Mesodermal cell (in vitro differentiated cells): ENCODE measurements at regions not wholly inside any gene's neighbourhood (a gene's known extent, or its start where the extent isn't known, plus 50 kb on each side); places are given as distances from the start of the nearest gene placed in this dataset.

ENCODE experiments used
- H3K27ac ChIP-seq: 2 replicates; pipeline ENCODE4 v1.7.0; 2013; ENCODE audit warnings: mild to moderate bottlenecking, low read depth, low read length, moderate library complexity; ENCODE audit not compliant: severe bottlenecking
- H3K36me3 ChIP-seq: 2 replicates; pipeline ENCODE4 v1.7.1; 2013; ENCODE audit warnings: mild to moderate bottlenecking, low read length, moderate library complexity; ENCODE audit not compliant: control insufficient read depth, insufficient read depth
- H3K4me1 ChIP-seq: one replicate; pipeline ENCODE4 v1.7.1; 2013; ENCODE audit warnings: mild to moderate bottlenecking, low read length; ENCODE audit not compliant: insufficient read depth, control insufficient read depth, poor library complexity, severe bottlenecking
- H3K4me3 ChIP-seq: 2 replicates; pipeline ENCODE4 v1.7.0; 2013; ENCODE audit warnings: low read length, control low read depth, mild to moderate bottlenecking; ENCODE audit not compliant: insufficient read depth, poor library complexity, severe bottlenecking; ENCODE audit errors: extremely low read depth
- H3K9me3 ChIP-seq: 2 replicates; pipeline ENCODE4 v1.7.1; 2013; ENCODE audit warnings: mild to moderate bottlenecking, low read length, moderate library complexity; ENCODE audit not compliant: control insufficient read depth
- WGBS, 2 experiments: methylation state at CpG; one replicate each; pipeline ENCODE4 v1.1.5; 2013; ENCODE audit warnings: missing lambda C conversion rate in 2 of 2; ENCODE audit not compliant: insufficient coverage in 2 of 2; 5-methylcytosine and 5-hydroxymethylcytosine counted together

DNA sequence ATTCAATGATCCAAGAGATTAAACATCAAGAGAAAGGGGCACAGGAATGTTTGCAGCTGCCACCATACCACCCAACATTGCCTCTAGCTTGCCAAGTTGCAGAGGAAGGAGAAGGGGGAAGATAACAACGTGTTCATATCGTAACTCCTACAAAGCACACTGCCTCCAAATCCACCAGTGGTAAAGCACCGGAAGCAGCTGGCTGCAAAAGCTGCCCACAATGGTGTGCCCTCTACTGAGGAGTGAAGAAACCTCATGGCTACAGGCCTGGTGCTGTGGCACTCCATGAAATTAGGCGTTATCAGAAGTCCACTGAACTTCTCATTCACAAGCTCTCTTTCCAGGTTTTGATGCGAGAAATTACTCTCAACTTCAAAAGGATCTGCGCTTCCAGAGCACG, 263.9 kb upstream of the STT3B start:
- 91 to 98% methylated on average over 5 of the region's 7 CpGs for WGBS, 2 experiments
- no peak overlapping the region for H3K4me3 ChIP-seq
- H3K36me3 ChIP-seq: no peaks in the 10 kb centered on the region

DNA sequence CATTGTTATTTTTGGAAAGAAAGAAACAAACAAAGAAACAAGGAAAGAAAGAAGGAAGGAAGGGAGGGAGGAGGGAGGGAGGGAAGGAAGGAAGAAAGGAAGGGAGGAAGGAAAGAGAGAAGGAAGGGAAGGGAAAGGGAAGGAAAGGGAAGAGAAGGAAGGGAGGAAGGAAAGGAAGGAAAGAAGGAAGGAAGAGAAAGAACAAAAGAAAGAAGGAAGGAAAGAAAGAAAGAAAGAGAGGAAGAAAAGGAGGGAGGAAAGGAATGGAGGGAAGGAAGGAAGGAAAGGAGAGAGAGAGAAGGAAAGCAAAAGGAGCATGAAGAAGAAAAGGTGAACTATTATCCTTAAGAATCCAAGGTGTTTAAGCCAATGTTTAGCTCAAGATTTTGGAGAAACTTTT, 262.7 kb upstream of the STT3B start:
- Histone ChIP-seq H3K27ac (no peak overlapping the region), H3K9me3 (no peaks in the 10 kb centered on the region), H3K4me3 (no peak overlapping the region), H3K36me3 (no peaks in the 10 kb centered on the region), H3K4me1 (no peaks in the 10 kb centered on the region)

More for the DNA sequence above, 263.9 kb upstream of the STT3B start:
- Histone ChIP-seq H3K27ac (no peak overlapping the region), H3K9me3 (no peaks in the 10 kb centered on the region), H3K4me1 (no peaks in the 10 kb centered on the region)

GRCh38 chr3:31274326-31275024, 258.2 kb upstream of the STT3B start:
- 84 to 95% methylated on average over 3 of the region's 3 CpGs for WGBS, 2 experiments
- H3K4me3 ChIP-seq: no peak overlapping the region
- peaks cover 3% of the 10 kb centered on the region for H3K4me1 ChIP-seq
- no peak overlapping the region for H3K27ac ChIP-seq
- H3K36me3 ChIP-seq: no peaks in the 10 kb centered on the region
- H3K9me3 ChIP-seq: no peaks in the 10 kb centered on the region

DNA sequence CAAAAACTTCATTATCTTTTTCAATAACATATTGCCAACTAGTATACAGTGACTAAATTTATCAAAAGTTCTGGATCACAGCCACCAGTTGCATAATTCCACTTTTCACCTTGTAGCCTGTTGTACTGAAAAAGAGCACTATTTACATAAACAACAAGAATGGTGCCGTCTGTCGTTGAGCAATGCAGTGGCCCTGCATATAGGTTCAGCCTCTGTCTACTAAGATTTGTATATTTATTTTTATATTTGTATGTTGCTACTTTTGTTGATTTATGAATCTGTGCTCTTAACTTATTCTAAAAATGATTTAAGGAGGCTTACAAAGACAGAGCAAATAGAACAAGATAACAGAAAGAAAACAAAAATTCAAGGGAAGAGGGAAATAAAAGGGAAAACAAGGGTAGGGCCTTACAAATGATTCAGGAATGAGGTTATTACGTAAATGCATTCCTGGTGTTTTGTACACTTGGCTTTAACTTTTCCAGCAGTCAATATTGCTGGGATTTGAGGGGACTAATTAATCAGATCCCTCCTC, 257.6 kb upstream of the STT3B start:
- H3K27ac ChIP-seq: no peak overlapping the region
- WGBS, 2 experiments: 83 to 100% methylated on average over 1 of the region's 3 CpGs
- H3K36me3 ChIP-seq: no peaks in the 10 kb centered on the region
- H3K9me3 ChIP-seq: no peaks in the 10 kb centered on the region
- peaks cover 3% of the 10 kb centered on the region for H3K4me1 ChIP-seq
- H3K4me3 ChIP-seq: no peak overlapping the region

DNA sequence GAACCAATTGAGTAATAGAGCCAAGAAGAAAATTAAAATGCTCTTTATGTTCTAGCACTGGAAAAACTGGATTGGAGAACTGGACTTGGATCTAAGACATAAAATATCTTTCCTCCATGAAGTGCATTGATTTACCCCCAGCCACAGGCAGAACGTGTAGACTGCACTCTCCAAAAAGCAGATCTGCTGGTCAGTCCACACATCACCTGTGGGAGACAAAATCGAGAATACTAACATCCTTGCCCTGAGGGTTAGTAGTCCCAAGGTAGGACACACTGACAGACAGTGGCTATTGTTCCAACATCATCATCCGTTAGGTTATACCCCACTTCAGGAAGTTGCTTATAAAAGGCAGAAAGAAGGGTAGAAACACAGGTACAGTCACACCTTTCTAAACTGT, 257.1 kb upstream of the STT3B start:
- no peak overlapping the region for H3K4me3 ChIP-seq
- H3K27ac ChIP-seq: no peak overlapping the region
- H3K36me3 ChIP-seq: no peaks in the 10 kb centered on the region
- peaks cover 3% of the 10 kb centered on the region for H3K4me1 ChIP-seq
- WGBS, 2 experiments: 90 to 93% methylated on average over 2 of the region's 3 CpGs
- H3K9me3 ChIP-seq: no peaks in the 10 kb centered on the region

GRCh38 chr3:31277582-31277981, 255.1 kb upstream of the STT3B start:
- Histone ChIP-seq H3K36me3 (no peaks in the 10 kb centered on the region), H3K27ac (no peak overlapping the region), H3K9me3 (no peaks in the 10 kb centered on the region), H3K4me1 (peaks cover 3% of the 10 kb centered on the region), H3K4me3 (no peak overlapping the region)
- WGBS, 2 experiments: 80 to 100% methylated on average over 1 of the region's 2 CpGs

- no peak overlapping the region for H3K4me3 ChIP-seq
- no peak overlapping the region for H3K27ac ChIP-seq
- H3K9me3 ChIP-seq: no peaks in the 10 kb centered on the region
- H3K36me3 ChIP-seq: no peaks in the 10 kb centered on the region
- H3K4me1 ChIP-seq: peaks cover 3% of the 10 kb centered on the region
- WGBS, 2 experiments: 87 to 94% methylated on average over 2 to 4 of the region's 5 CpGs
Measured at GRCh38 chr3:31278532-31278931, 254.2 kb upstream of the STT3B start.

- no peaks in the 10 kb centered on the region for H3K9me3 ChIP-seq
- H3K27ac ChIP-seq: no peak overlapping the region
- 100% methylated on average over 1 of the region's 1 CpG; no CpG with 5 or more reads in 1 of the 2 experiments for WGBS, 2 experiments
- H3K36me3 ChIP-seq: no peaks in the 10 kb centered on the region
- H3K4me3 ChIP-seq: no peak overlapping the region
- peaks cover 21% of the 10 kb centered on the region for H3K4me1 ChIP-seq
Measured at GRCh38 chr3:31284776-31285175, 247.9 kb upstream of the STT3B start.

GRCh38 chr3:31285833-31286486, 246.8 kb upstream of the STT3B start:
- WGBS, 2 experiments: 67 to 75% methylated on average over 1 of the region's 2 CpGs
- no peak overlapping the region for H3K27ac ChIP-seq
- H3K4me3 ChIP-seq: no peak overlapping the region
- no peaks in the 10 kb centered on the region for H3K9me3 ChIP-seq
- no peaks in the 10 kb centered on the region for H3K36me3 ChIP-seq
- H3K4me1 ChIP-seq: peaks cover 33% of the 10 kb centered on the region

GRCh38 chr3:31288224-31288623, 244.5 kb upstream of the STT3B start:
- WGBS, 2 experiments: 86 to 89% methylated on average over 3 to 5 of the region's 9 CpGs
- Histone ChIP-seq H3K36me3 (no peaks in the 10 kb centered on the region), H3K9me3 (no peaks in the 10 kb centered on the region), H3K4me1 (peaks cover 35% of the 10 kb centered on the region), H3K27ac (peak overlapping the region; percentile 87), H3K4me3 (no peak overlapping the region)

- peaks cover 35% of the 10 kb centered on the region for H3K4me1 ChIP-seq
- H3K27ac ChIP-seq: peak overlapping the region; percentile 87
- 21 to 30% methylated on average over 5 to 7 of the region's 8 CpGs for WGBS, 2 experiments
- no peaks in the 10 kb centered on the region for H3K36me3 ChIP-seq
- no peak overlapping the region for H3K4me3 ChIP-seq
- no peaks in the 10 kb centered on the region for H3K9me3 ChIP-seq
Measured at GRCh38 chr3:31288641-31289100, 244.1 kb upstream of the STT3B start.
